Activated gamma-delta T cell treated with anti-CD3 and anti-CD28 coated beads, Interleukin-2, amount 50 U/mL, for 16 hours (primary cell): ENCODE measurements at regions not wholly inside any gene's neighbourhood (a gene's known extent, or its start where the extent isn't known, plus 50 kb on each side); places are given as distances from the start of the nearest gene placed in this dataset.
"Not testable (repeated sequence)": the region's sequence is repeated elsewhere in the genome, so short reads cannot be mapped to it uniquely, and the experiment has no call there.

ENCODE experiments used
- DNase-seq: peaks from one replicate; pipeline ENCODE4 v3.0.0-alpha.2; 2020; ENCODE audit warnings: low read depth

DNA sequence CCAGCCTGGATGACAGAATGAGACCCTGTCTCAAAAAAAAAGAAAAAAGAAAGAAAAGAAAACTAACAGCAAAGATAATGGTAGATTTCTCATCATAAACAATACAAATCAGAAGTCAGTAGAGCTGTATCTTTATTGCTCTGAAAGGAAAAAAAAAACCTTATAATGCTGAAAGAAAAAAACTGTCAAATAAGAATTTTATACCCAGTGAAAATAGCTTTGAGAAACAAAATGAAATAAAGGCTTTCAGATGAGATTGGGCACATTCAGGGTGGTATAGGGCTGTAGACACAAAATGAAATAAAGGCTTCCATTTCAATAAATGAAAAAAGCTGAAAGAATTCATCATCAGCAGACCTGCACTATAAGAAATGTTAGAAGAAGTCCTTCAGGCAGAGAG lies 105.0 kb upstream of the FOXN3 start:
- DNase-seq = no peak

DNA sequence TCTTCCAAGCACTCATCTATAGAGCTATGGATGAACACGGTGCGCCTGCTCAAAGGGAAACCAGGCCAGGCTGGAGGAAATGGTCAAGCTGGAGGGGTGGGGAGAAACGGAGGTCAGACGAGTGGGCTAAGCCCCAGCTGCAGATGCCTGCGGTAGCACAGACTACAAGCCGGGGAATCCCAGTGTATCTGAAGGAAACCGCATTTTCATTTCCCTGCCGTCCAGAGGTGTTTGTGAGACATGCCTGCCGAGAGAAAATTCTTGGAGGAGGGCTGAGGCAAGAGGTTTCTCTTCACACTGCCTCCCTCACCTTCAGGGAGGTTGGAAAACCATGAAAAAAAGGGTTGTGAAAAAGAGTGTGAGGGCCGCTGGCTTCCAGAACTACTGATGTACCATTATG lies 102.0 kb upstream of the FOXN3 start:
- no peak for DNase-seq

GRCh38 chr14:89516173-89516572 lies 99.1 kb upstream of the FOXN3 start:
- DNase-seq = no peak

DNA sequence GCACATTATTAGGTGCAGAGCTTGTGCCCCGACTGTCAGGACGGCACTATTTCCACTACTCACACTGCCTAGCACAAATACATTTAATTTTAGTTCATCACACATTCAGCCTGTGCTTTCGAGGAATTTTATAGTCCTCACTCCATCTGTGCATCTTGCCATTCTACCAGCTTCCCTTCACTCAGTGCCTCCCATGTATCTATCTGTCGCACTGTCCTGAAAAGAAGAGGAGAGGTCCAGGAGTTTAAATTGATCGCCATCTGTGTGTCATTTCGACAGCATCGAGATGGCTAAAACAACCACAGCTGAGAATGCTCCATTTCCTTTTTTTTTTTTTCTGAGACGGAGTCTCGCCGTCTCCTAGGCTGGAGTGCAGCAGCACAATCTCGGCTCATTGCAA lies 97.6 kb upstream of the FOXN3 start:
- DNase-seq = no peak

- DNase-seq = no peak
Observed at GRCh38 chr14:89509891-89510290, 92.9 kb upstream of the FOXN3 start.

DNA sequence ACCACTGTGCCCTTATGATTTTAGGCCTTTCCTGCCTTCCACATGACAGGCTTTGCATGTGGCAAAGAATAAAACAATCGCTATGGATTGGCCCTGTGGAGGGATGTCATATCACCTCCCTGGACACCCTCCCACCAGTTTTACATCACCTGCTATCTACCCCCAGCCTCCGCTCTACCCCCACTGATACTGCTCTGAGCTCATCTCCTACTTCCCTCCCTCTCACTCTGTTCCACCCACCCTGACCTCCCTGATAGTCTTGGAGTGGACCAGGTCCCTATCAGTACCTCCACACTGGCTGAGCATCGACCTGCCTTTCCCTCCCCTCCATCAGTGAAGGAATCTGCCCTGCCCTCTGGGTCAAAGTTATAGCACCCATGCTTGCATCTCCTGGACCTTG lies 91.8 kb upstream of the FOXN3 start:
- no peak for DNase-seq

DNA sequence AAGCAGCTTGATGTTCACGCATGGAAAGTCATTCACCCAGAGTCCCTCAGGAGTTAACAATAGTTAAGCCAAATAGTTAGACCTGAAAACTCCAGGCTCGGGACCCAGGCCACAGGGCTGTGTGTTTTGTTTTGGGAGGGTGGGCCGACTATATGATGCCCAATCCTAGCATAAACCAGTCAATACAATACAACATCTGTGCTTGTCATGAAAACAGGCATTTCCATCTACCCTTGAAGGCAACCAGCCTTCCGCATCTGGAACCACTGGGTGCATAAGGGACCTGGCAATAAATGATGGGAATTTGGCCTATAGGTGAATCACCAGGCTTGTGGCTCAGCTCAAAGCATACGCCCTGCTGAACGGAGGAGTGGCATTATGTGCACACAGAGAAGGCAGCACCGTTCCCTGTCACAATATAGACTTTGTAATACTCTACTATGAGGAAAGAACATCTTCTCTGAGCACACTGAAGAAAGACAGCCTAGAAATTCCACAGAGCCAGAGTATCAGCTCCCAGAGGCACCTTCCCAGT lies 91.0 kb upstream of the FOXN3 start:
- DNase-seq = no peak

DNA sequence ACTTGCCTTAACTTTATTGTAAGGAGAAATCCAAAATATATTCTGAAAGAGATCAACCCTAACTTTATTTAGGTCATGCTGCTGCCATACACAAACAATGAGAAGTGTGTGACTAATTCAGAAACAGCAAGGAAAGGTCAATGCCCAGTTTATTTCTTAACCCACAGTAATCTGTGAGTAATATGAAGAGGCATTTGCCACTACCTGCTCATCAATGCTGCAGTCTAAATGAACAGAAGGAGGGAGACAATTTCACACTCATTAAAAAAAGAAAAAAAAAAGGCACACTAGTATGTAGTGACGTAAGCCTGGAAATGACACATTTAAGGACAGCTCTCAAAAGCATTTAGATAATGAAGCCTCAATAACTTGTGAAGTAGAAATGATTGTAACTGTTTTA lies 90.5 kb upstream of the FOXN3 start:
- DNase-seq = no peak

- DNase-seq = not testable (repeated sequence)
Observed at GRCh38 chr14:89506891-89507452, 89.9 kb upstream of the FOXN3 start.

DNA sequence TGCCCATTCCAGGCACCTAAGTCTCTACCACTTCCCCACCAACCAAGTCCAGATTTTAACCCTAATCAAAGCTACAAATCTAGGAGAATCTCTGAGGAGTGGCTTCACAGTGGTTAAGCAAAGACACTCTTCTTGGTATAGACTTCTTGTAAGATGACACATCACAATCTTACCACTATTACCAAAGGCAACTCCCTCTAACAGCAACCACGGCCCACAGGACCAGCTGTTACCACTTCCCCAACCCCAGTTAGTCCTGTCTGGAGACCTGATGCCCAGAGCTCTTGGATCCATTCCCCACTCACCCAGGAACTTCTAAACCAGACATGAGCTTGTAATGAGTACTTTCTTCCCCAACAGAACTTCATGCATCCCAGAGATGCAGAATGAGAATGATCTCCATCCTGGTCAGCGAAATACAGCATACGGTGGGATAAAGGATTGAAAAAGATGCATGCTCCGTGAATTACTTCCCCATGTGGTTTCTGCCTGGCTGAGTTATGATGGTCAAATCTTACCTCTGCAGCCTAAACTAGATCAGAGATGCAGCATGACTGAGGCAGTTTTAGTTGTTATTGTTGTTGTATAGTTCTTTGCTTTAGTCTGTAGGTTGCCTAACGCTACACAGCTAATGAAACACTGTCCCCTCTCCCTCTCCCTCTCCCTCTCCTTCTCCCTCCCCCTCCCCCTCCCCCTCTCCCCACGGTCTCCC lies 87.7 kb upstream of the FOXN3 start:
- no peak for DNase-seq

DNA sequence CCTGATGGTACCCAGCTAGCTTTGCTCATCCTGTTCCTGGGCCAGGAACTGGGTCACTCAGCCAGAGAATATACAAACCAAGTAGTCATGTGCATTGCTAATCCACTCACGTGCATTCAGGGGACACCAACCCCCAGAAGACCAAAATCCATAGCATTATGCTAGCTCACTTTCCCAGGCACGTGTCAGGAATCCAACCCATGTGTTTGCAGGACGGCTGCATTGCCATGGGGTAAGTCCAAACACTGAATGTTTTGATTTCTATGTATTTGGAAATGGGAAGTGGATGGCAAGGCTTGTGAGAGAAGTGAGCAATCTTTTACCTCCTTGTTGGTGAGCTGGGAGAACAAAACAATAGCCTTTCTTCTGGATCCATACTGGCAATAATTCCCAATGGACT lies 87.1 kb upstream of the FOXN3 start:
- no peak for DNase-seq

DNA sequence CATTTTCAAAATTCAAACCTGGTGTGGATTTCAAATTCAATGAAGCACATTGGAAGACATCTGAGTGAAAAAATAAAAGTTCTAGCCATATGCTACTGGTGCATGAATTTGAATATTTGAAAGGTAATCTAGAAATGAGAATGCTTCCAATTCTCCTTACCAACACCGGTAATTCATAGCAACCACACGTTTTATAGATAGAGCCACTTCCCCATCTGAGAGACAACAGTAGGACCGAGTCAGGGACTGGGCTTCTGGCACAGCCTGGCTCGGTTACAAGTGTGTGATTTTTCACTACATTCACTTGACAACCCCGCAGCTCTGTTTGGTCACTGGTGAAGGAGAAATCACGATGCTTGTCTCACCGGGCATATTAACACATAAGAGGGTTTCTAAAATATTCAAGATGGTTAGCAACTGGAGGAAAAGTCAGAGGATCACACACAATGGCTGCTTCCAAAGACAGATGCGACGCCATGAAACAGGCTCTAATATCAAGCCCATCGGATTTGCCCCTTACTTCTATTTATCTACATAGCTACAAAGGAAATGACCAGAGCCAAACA lies 86.5 kb upstream of the FOXN3 start:
- no peak for DNase-seq

GRCh38 chr14:89502966-89503365 lies 85.9 kb upstream of the FOXN3 start:
- DNase-seq = no peak

GRCh38 chr14:89501381-89501780 lies 84.3 kb upstream of the FOXN3 start:
- no peak for DNase-seq

DNA sequence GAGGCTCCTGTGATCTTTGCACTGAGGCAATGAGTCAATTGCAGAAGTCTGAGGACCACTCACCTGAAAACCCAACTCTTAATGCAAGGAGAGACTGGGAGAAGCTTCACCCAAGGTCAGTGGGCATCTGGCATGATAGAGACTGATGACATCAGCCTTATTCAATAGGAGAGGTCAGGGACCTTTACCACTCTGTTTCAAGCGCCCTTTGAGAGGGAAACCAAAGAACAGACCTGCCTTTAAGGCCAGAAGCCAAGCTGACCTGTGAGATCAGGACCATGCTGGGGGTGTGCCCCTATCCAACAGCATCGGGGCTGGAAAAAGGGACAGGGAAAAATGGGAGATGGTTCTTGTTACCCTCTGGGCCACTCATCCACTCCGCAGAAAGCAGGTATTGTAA lies 83.3 kb upstream of the FOXN3 start:
- no peak for DNase-seq

DNA sequence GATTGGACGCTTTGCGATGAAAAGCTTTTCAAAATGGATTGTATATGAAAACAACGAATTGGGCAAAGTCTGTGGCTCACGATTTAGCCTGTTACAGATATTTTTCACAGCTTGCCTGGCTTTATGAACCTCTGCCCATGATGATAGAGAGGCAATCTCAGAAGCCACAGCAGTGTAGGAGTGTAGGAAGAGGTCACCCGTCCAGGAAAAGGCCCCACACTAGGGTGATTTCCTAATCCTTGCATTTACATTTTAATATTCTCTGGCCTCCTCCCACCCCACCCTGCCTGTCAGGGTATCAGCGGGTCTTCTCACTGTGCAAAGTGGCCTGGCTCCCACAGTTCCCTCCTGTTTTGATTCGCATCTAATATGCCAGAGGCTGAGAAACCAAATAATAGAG lies 81.8 kb upstream of the FOXN3 start:
- DNase-seq = no peak

DNA sequence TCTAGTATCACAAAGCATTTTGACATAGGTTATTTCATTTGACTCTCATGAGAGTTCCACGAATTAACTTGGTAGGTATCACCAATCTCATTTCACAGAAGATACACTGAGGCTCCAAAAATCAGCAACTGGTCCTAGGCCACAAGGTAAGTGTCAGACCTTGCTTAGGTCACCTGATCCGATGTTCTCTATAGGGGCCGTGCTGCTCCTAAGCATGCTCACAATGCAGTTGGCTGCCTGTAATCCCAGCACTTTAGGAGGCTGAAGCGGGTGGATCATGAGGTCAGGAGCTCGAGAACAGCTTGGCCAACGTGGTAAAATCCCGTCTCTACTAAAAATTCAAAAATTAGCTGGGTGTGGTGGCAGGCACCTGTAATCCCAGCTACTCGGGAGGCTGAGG lies 78.7 kb upstream of the FOXN3 start:
- no peak for DNase-seq

DNA sequence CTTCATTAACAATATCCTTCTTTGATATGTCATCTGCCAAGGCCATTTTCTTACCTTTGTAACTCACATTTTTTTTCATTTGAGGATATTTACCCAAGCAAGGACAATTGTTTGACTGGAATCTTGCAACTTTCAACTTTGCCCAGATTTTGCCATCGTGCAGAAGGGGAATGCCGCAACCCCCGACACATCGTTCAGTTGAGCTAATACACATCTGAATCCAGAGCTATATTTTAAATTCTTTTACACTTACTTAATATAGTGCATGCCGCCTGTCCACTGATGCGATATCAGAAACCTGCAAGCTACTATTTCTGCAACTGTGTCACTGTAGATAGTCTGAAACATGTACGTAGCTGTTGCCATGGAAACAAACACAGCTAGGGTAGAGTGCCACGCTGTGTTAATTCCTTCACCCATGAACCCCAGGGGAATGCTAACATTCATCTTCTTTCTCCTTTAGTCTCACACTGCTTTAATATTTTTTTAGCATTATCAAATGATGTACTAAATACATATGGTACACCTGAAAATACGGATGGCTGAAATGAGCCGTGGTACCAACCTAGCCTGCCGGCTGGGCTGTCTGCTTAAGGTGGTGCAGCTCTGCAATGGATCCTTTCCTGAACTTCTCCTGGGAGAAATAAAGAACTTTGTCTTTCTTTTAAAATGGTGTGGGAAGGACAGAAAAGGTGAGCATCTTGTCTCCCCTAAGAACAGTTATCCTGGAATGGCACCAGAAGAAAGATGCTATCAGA lies 77.0 kb upstream of the FOXN3 start:
- DNase-seq = no peak

DNA sequence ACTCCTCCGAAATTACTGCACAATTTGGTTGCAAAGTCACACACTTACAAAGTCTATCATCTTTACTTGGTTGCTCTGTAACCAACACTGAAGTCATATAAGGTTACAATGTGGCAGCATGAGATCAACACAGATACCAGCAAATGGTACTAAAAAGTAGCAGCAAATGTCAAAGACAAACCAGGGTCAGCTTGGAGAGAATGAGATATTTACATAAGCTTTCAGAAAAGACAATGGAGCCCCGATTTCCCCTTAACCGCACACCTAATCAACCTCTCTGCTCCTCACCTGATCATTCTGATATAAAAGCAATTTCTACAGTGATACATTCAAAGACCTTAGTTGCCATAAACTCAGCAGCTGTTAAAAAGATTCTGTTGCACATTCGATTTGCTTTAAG lies 76.4 kb upstream of the FOXN3 start:
- no peak for DNase-seq

GRCh38 chr14:89491711-89492381 lies 74.8 kb upstream of the FOXN3 start:
- no peak for DNase-seq

DNA sequence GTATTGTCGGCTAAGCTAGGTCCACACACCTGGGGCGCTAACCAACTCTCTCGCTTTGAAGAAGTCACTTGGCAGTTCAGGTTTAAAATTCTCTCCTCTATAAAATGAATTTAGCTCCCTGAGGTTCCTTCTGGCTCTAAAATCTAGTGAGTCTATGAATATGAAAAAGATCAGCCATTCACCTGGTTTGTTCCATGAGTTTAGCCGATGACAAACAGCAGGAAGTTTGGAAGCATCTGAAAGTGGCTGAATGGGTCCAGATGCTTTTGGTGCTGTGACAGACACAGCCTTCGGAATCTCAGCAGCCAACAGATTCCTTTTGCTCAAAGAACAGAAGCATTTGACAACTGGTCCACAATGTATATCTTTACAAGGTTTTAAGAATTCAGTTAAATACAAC lies 73.4 kb upstream of the FOXN3 start:
- DNase-seq = no peak

DNA sequence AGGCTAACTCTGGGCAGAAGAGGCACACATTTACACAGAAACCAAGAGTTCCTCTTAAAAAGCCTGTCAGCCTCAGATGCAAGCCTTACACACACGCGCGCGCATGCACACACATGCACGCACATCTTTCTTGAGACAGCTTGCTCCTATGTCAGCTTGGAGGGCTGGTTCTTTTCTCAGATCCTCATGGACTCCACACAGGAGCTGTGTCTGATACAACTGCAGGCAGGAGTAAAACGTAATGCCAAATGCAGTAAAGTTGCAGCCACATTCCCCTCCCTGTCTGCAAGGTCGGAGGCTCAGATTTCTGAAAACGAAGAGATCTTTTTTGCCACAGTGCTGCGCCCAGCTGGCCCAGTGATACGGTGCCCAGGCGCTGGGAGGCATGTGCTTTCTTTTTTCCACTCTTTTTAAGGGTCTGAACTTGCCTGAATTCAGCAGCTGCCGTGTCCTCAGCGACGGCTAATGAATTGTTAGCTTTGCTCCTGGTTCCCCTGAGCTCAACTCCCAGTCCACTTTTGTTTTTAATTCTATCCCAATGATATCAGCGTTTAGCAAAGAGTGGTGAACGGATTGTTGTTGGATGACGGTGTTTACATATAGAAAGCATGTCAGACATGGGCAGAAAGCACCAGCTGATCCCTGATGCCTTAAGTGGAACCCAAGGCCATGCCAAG lies 72.9 kb upstream of the FOXN3 start:
- DNase-seq = no peak
